ENCODE measurements at regions not wholly inside any gene's neighbourhood (a gene's known extent, or its start where the extent isn't known, plus 50 kb on each side); places are given as distances from the start of the nearest gene placed in this dataset.
A peak's percentile ranks its signal among the peaks of the same experiment; 100 is the strongest.

- TF ChIP-seq CTCF (IDR thresholded peaks at IDR 0.05) = no peak
Measured at GRCh38 chr9:26112724-26113123, 434.5 kb upstream of the TUSC1 start.

GRCh38 chr9:26086396-26086795 is 408.2 kb upstream of the TUSC1 start:
- intact Hi-C loops (cut with DNase I) = no loop called here
- no peak for TF ChIP-seq CTCF (IDR thresholded peaks at IDR 0.05)
- no peaks in the 10 kb centered on the region for H3K36me3 ChIP-seq
- DNase-seq (no peak), ATAC-seq (no peak)
- H3K27ac ChIP-seq = no peak overlapping the region
- no peaks in the 10 kb centered on the region for H3K4me1 ChIP-seq
- H3K4me3 ChIP-seq = no peak overlapping the region
- H3K27me3 ChIP-seq = no peaks in the 10 kb centered on the region
- H3K9me3 ChIP-seq = peaks cover 0 to 3% of the 10 kb centered on the region in 2 donors

More at GRCh38 chr9:26112724-26113123, 434.5 kb upstream of the TUSC1 start:
- intact Hi-C loops (cut with DNase I) = no loop called here
- H3K27ac ChIP-seq = no peak overlapping the region
- H3K4me1 ChIP-seq = no peaks in the 10 kb centered on the region
- no peaks in the 10 kb centered on the region for H3K27me3 ChIP-seq
- H3K36me3 ChIP-seq = no peaks in the 10 kb centered on the region
- no peak for DNase-seq
- no peak for ATAC-seq
- peaks cover 0 to 13% of the 10 kb centered on the region in 2 donors for H3K9me3 ChIP-seq
- H3K4me3 ChIP-seq = no peak overlapping the region

- intact Hi-C loops (cut with DNase I) = no loop called here
- no peak for DNase-seq
- H3K27ac ChIP-seq = no peak overlapping the region
- no peaks in the 10 kb centered on the region for H3K4me1 ChIP-seq
- no peak overlapping the region for H3K4me3 ChIP-seq
- no peak for ATAC-seq
- H3K9me3 ChIP-seq = peaks cover 0 to 5% of the 10 kb centered on the region in 2 donors
- no peaks in the 10 kb centered on the region for H3K27me3 ChIP-seq
- TF ChIP-seq CTCF (IDR thresholded peaks at IDR 0.05) = no peak
- no peaks in the 10 kb centered on the region for H3K36me3 ChIP-seq
Measured at GRCh38 chr9:26081847-26082246, 403.6 kb upstream of the TUSC1 start.

GRCh38 chr9:26078706-26079105 is 400.5 kb upstream of the TUSC1 start:
- no peak overlapping the region for H3K27ac ChIP-seq
- no peak for DNase-seq
- TF ChIP-seq CTCF (IDR thresholded peaks at IDR 0.05) = no peak
- H3K9me3 ChIP-seq = peaks cover 0 to 20% of the 10 kb centered on the region in 2 donors
- no peaks in the 10 kb centered on the region for H3K4me1 ChIP-seq
- H3K36me3 ChIP-seq = no peaks in the 10 kb centered on the region
- ATAC-seq = no peak
- H3K4me3 ChIP-seq = no peak overlapping the region
- no peaks in the 10 kb centered on the region for H3K27me3 ChIP-seq
- intact Hi-C loops (cut with DNase I) = no loop called here

GRCh38 chr9:26077860-26078259 is 399.6 kb upstream of the TUSC1 start:
- TF ChIP-seq CTCF (IDR thresholded peaks at IDR 0.05) = no peak
- no peak overlapping the region for H3K27ac ChIP-seq
- no peaks in the 10 kb centered on the region for H3K27me3 ChIP-seq
- intact Hi-C loops (cut with DNase I) = no loop called here
- no peak overlapping the region for H3K4me3 ChIP-seq
- ATAC-seq (no peak), DNase-seq (peak in 1 of 4 donors; percentile 39)
- no peaks in the 10 kb centered on the region for H3K4me1 ChIP-seq
- H3K9me3 ChIP-seq = peaks cover 0 to 24% of the 10 kb centered on the region in 2 donors
- no peaks in the 10 kb centered on the region for H3K36me3 ChIP-seq
